K562 (cell line): ENCODE measurements at regions not wholly inside any gene's neighbourhood (a gene's known extent, or its start where the extent isn't known, plus 50 kb on each side); places are given as distances from the start of the nearest gene placed in this dataset.

Source experiments
- ATAC-seq: fragments of 200-7000 bp; cut with Tn5 transposase; 3 replicates; pipeline ENCODE4 v1.9.1; 2020; ENCODE audit warnings: moderate library complexity
- BruUV-seq: library from RNA; stranded (reverse); fragments of 400-500 nt; replicated peaks from 2 replicates; lab custom pipeline; 2021; lab: Mats Ljungman, UMichigan
- CTCF ChIA-PET: fragments of 300-600 bp; formaldehyde crosslinking; extraction: SDS; loops from one replicate; lab custom pipeline; 2021; ENCODE audit warnings: low intra/inter-chr PET ratio; lab: Yijun Ruan, JAX
- POLR2A ChIA-PET: fragments of 300-600, 350-650 bp; sonication (Branson Sonifier 250); formaldehyde crosslinking; extraction: SDS; loops from one replicate; lab custom pipeline; 2021; ENCODE audit warnings: antibody characterized with exemption, inconsistent platforms; lab: Yijun Ruan, JAX
- DNase-seq, 4 experiments: peaks; one replicate each; pipeline versions ENCODE4 v3.0.0 to v3.0.0-alpha.2; 2011 to 2018; ENCODE audit warnings: low spot score in 3 of 4, mixed read lengths in 3 of 4; ENCODE audit errors: extremely low read depth in 1 of 4
- FAIRE-seq: peaks from 2 replicates; lab custom pipeline; 2011; peaks lifted over from hg19 to GRCh38; lab: Jason Lieb, UNC
- H2AFZ ChIP-seq: 2 replicates; pipeline ENCODE4 v1.6.0; 2011; ENCODE audit warnings: low read depth, low read length, control low read depth, inconsistent platforms
- H3K27ac ChIP-seq: fragments of 200-600 bp; 3 replicates; pipeline ENCODE4 v1.8.0; 2011; ENCODE audit warnings: low read depth, mild to moderate bottlenecking, control low read depth, inconsistent platforms, low read length, moderate library complexity, mixed read lengths; ENCODE audit errors: extremely low read depth
- H3K27me3 ChIP-seq, 2 experiments: fragments of 300-600 bp in 1 of 2; 2 replicates in 1 of 2; 3 replicates in 1 of 2; pipeline versions ENCODE4 v1.6.0 to v1.8.0; 2011; ENCODE audit warnings: inconsistent platforms in 2 of 2, low read length in 2 of 2, mild to moderate bottlenecking in 1 of 2, mixed read lengths in 1 of 2, moderate library complexity in 1 of 2; ENCODE audit not compliant: control insufficient read depth in 2 of 2, insufficient read depth in 2 of 2
- H3K36me3 ChIP-seq: fragments of 300-600 bp; 3 replicates; pipeline ENCODE4 v1.8.0; 2011; ENCODE audit warnings: mild to moderate bottlenecking, low read length, inconsistent platforms; ENCODE audit not compliant: control insufficient read depth, insufficient read depth
- H3K4me1 ChIP-seq, 2 experiments: fragments of 200-600 bp in 1 of 2; replicated peaks in 1 of 2; 2 replicates in 1 of 2; 3 replicates in 1 of 2; pipeline versions ENCODE4 v1.5.1 to v1.8.0; 2011; ENCODE audit warnings: inconsistent platforms in 2 of 2, low read length in 2 of 2, mild to moderate bottlenecking in 1 of 2, mixed read lengths in 1 of 2, moderate library complexity in 1 of 2; ENCODE audit not compliant: control insufficient read depth in 2 of 2, insufficient read depth in 2 of 2
- H3K4me2 ChIP-seq: 2 replicates; pipeline ENCODE4 v1.6.1; 2011; ENCODE audit warnings: low read length, control low read depth, inconsistent platforms, mixed read lengths; ENCODE audit not compliant: insufficient read depth
- H3K4me3 ChIP-seq: fragments of 200-600 bp; sonication (generic), shearing (Covaris generic); 2 replicates; pipeline ENCODE4 v1.5.1; 2016; ENCODE audit warnings: control low read depth, inconsistent platforms
- H3K79me2 ChIP-seq: fragments of 200-600 bp; 3 replicates; pipeline ENCODE4 v1.8.0; 2011; ENCODE audit warnings: low read length, inconsistent platforms; ENCODE audit not compliant: control insufficient read depth, insufficient read depth
- H3K9ac ChIP-seq, 2 experiments: 2 replicates each; pipeline versions ENCODE4 v1.6.0 to v1.6.1; 2011; ENCODE audit warnings: low read depth in 2 of 2, low read length in 2 of 2, control low read depth in 1 of 2, inconsistent platforms in 1 of 2, mild to moderate bottlenecking in 1 of 2, mixed read lengths in 1 of 2; ENCODE audit not compliant: insufficient read depth in 1 of 2
- H3K9me1 ChIP-seq: one replicate; pipeline ENCODE4 v1.6.0; 2011; ENCODE audit warnings: inconsistent platforms, mild to moderate bottlenecking, low read length, moderate library complexity; ENCODE audit not compliant: control insufficient read depth, insufficient read depth
- H3K9me3 ChIP-seq: replicated peaks from 2 replicates; pipeline ENCODE4 v1.5.1; 2011; ENCODE audit warnings: low read depth, low read length, inconsistent platforms; ENCODE audit not compliant: control insufficient read depth, insufficient read depth
- H4K20me1 ChIP-seq: replicated peaks from 2 replicates; pipeline ENCODE4 v1.6.1; 2011; ENCODE audit warnings: low read length, inconsistent platforms, mixed read lengths; ENCODE audit not compliant: control insufficient read depth, insufficient read depth
- CSDE1 ChIP-seq, 2 experiments: fragments of 450-650 bp; IDR thresholded peaks; 2 replicates each; pipeline ENCODE4 v1.6.1; 2016; ENCODE audit warnings: mild to moderate bottlenecking in 1 of 2
- FOS ChIP-seq: IDR thresholded peaks from 3 replicates; pipeline ENCODE4 v1.6.1; 2011; ENCODE audit not compliant: insufficient read length; ENCODE audit errors: extremely low read depth
- MXI1 ChIP-seq: IDR thresholded peaks from 2 replicates; pipeline ENCODE4 v1.6.1; 2011; ENCODE audit warnings: low read depth, mild to moderate bottlenecking, improper control_type of control experiment, low read length
- NFXL1 ChIP-seq: fragments of 450-650 bp; formaldehyde crosslinking; IDR thresholded peaks from 2 replicates; pipeline ENCODE4 v1.4.0; 2021; ENCODE audit warnings: mild to moderate bottlenecking
- SAP30 ChIP-seq: fragments of 200-600 bp; sonication (generic); IDR thresholded peaks from 2 replicates; pipeline ENCODE4 v1.6.1; 2012; ENCODE audit warnings: borderline replicate concordance, low read depth, mild to moderate bottlenecking, moderate library complexity, low read length, control low read depth, inconsistent platforms; ENCODE audit not compliant: insufficient read depth, poor library complexity, severe bottlenecking
- ZBTB40 ChIP-seq, 2 experiments: fragments of 450-650 bp in 1 of 2; sonication (generic) in 1 of 2; formaldehyde crosslinking in 1 of 2; IDR thresholded peaks; 2 replicates each; pipeline versions ENCODE4 v1.7.1 to v1.9.0; 2016 to 2022; ENCODE audit warnings: inconsistent platforms in 1 of 2, mild to moderate bottlenecking in 1 of 2, missing genetic modification reagents in 1 of 2
- ZFP91 ChIP-seq: sonication (generic); formaldehyde crosslinking; IDR thresholded peaks from 2 replicates; pipeline ENCODE4 v1.8.0; 2022; ENCODE audit warnings: mild to moderate bottlenecking, missing genetic modification reagents
- ZNF217 ChIP-seq: sonication (generic); formaldehyde crosslinking; IDR thresholded peaks from 2 replicates; pipeline ENCODE4 v1.8.0; 2022; ENCODE audit warnings: mild to moderate bottlenecking, missing genetic modification reagents
- ZNF445 ChIP-seq: fragments of 250-450 bp; sonication (Bioruptor Pico); IDR thresholded peaks from 2 replicates; pipeline ENCODE4 v1.4.0; 2020; ENCODE audit warnings: low read depth, mild to moderate bottlenecking, moderate library complexity
- ZZZ3 ChIP-seq: fragments of 450-650 bp; IDR thresholded peaks from 2 replicates; pipeline ENCODE4 v1.6.1; 2016; ENCODE audit warnings: antibody characterized with exemption, mild to moderate bottlenecking, moderate library complexity
- WGBS: fragments of 100-300 bp; shearing (Covaris generic); methylation state at CpG from one replicate; pipeline ENCODE4 v1.1.6; 2016; ENCODE audit warnings: low coverage, mixed read lengths; ENCODE audit not compliant: insufficient coverage; ENCODE audit errors: missing lambda C conversion rate; 5-methylcytosine and 5-hydroxymethylcytosine counted together
- in situ Hi-C: fragments of 300-500 bp; cut with MboI; formaldehyde crosslinking; loops from 4 replicates; pipeline ENCODE4 v1.15.0; 2018; ENCODE audit warnings: inconsistent platforms, mixed read lengths
- intact Hi-C: fragments of 100-400 bp; cut with micrococcal nuclease; formaldehyde crosslinking; loops from 2 replicates; pipeline ENCODE4 v1.14.2; 2022

DNA sequence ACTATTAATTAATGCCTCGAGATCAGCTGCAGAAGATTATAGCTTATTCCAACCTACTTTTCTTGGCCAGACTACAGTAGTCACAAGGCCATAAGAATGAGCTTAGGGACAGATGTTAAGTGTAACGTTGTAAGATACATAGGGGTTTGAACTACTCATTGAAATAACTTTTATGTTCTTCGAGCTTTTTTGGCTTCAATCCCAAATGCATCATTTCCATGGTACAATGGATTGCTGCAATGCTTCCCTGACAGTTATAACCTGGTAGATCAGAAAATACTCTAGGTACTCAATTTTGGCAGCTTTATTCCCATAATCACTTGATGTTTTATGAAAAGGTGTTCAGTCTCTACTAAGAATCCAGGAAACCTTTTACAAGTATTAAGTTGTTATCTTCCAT, 2216.7 kb upstream of the PCDH20 start:
- no peaks in the 10 kb centered on the region for H3K9me3 ChIP-seq
- no peaks in the 10 kb centered on the region for H3K4me1 ChIP-seq
- H2AFZ ChIP-seq = no peak overlapping the region
- CTCF ChIA-PET = no interaction called here
- in situ Hi-C loops (no loop called here), intact Hi-C loops (no loop called here)
- H3K9ac ChIP-seq = no peak overlapping the region
- no peaks in the 10 kb centered on the region for H4K20me1 ChIP-seq
- no peaks in the 10 kb centered on the region for H3K79me2 ChIP-seq
- POLR2A ChIA-PET = no interaction called here
- H3K36me3 ChIP-seq = no peaks in the 10 kb centered on the region
- no peaks in the 10 kb centered on the region for H3K27me3 ChIP-seq
- DNase-seq = no peak
- H3K9me1 ChIP-seq = no peaks in the 10 kb centered on the region
- H3K27ac ChIP-seq = no peak overlapping the region
- ATAC-seq = no peak
- no TSS peak for BruUV-seq
- no peak overlapping the region for H3K4me2 ChIP-seq
- 0% methylated on average over 3 of the region's 3 CpGs for WGBS
- H3K4me3 ChIP-seq = no peak overlapping the region
- FAIRE-seq = no peak
- no peak for TF ChIP-seq CSDE1 (IDR thresholded peaks at IDR 0.05)
- no peak for TF ChIP-seq FOS
- TF ChIP-seq ZNF217 (CRISPR knock-in tag) = no peak
- no peak for TF ChIP-seq ZZZ3
- no peak for TF ChIP-seq SAP30
- no peak for TF ChIP-seq ZFP91 (CRISPR knock-in tag)
- TF ChIP-seq ZBTB40 (IDR thresholded peaks at IDR 0.05) = no peak
- TF ChIP-seq ZBTB40 (CRISPR knock-in tag; IDR thresholded peaks at IDR 0.05) = no peak
- TF ChIP-seq MXI1 = no peak
- TF ChIP-seq NFXL1 (CRISPR knock-in tag) = no peak
- TF ChIP-seq ZNF445 = no peak
